C4-2B (cell line): ENCODE measurements at regions not wholly inside any gene's neighbourhood (a gene's known extent, or its start where the extent isn't known, plus 50 kb on each side); places are given as distances from the start of the nearest gene placed in this dataset.

ENCODE experiments used
- H3K27ac ChIP-seq: fragments of 450-650 bp; 2 replicates; pipeline ENCODE4 v1.5.1; 2017
- ZFX ChIP-seq: fragments of 450-650 bp; IDR thresholded peaks from 2 replicates; pipeline ENCODE4 v1.6.1; 2017
- TF ChIP-seq, protein P1 (sequence below): fragments of 450-650 bp; conservative IDR thresholded peaks from 2 replicates; pipeline ENCODE4 v1.5.1; 2017; ENCODE audit warnings: mild to moderate bottlenecking

- H3K27ac ChIP-seq, result no peak overlapping the region
- no peak for TF ChIP-seq ZFX
- TF ChIP-seq, protein P1, sequence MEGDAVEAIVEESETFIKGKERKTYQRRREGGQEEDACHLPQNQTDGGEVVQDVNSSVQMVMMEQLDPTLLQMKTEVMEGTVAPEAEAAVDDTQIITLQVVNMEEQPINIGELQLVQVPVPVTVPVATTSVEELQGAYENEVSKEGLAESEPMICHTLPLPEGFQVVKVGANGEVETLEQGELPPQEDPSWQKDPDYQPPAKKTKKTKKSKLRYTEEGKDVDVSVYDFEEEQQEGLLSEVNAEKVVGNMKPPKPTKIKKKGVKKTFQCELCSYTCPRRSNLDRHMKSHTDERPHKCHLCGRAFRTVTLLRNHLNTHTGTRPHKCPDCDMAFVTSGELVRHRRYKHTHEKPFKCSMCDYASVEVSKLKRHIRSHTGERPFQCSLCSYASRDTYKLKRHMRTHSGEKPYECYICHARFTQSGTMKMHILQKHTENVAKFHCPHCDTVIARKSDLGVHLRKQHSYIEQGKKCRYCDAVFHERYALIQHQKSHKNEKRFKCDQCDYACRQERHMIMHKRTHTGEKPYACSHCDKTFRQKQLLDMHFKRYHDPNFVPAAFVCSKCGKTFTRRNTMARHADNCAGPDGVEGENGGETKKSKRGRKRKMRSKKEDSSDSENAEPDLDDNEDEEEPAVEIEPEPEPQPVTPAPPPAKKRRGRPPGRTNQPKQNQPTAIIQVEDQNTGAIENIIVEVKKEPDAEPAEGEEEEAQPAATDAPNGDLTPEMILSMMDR, result no peak
These were observed 294.2 kb upstream of the RSPO3 start for GRCh38 chr6:126824226-126824625.

DNA sequence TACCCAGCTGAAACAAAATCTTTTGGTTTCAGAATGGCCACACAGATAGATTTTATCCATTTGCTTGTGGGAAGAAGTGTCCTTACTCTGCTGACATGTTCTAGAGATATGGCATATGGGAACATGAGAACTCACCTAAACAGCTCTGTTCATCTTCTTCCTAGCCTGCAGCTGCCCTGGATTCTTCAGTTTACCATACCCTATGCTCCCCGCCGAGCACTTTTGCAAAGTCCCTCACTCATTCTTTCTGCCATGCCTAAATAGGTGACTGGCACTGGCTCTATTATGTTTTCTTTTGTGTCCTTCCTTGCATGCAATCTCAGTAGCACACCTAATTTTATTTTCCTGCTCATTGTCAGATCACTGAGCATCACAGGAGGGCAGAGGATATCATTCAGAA lies 293.7 kb upstream of the RSPO3 start:
- H3K27ac ChIP-seq, result no peak overlapping the region
- no peak for TF ChIP-seq ZFX
- TF ChIP-seq, protein P1, result no peak

- no peak overlapping the region for H3K27ac ChIP-seq
- no peak for TF ChIP-seq ZFX
- TF ChIP-seq, protein P1, result no peak
These were observed 292.2 kb upstream of the RSPO3 start for GRCh38 chr6:126826166-126826714.

DNA sequence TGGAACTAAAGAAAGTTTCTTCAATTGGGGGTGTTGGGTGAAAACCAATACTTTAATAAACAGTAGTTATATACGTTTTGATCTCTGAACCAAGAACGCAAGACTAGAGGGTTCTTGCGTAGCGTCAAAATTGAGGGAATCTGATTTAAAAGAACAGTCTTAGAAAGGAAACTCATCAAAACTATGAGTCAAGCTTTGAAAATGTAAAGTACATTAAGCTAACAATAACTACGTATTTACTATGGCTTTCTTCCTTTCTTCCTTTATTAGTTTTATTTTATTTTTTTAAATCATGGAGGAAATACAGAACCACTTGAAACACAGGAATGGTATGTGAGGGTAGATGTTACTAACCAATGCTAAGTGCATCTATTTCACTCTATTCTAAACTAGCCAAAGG lies 287.0 kb upstream of the RSPO3 start:
- no peak overlapping the region for H3K27ac ChIP-seq
- TF ChIP-seq ZFX, result no peak
- TF ChIP-seq, protein P1, result no peak

GRCh38 chr6:126842769-126843168 lies 275.7 kb upstream of the RSPO3 start:
- no peak overlapping the region for H3K27ac ChIP-seq
- no peak for TF ChIP-seq ZFX
- TF ChIP-seq, protein P1, result no peak

DNA sequence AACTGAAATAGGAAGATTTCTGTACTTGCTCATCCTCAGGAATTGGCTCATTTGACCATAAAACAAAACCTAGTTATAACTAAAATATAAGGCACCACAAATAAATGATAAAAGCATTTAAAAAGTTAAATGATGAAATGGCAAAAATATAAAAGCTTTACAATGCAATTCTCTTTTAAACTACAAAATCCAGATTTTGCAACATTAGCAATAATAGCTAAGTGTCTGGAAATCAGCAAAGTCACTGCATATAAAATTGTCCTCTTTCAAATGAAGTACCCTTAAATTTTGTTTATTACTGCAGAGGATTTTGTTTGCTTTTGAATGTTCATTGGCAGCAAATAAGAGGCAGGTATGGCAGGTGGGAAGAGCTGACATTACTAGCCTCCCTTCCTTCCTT lies 270.4 kb upstream of the RSPO3 start:
- H3K27ac ChIP-seq, result no peak overlapping the region
- TF ChIP-seq, protein P1, result no peak
- no peak for TF ChIP-seq ZFX

DNA sequence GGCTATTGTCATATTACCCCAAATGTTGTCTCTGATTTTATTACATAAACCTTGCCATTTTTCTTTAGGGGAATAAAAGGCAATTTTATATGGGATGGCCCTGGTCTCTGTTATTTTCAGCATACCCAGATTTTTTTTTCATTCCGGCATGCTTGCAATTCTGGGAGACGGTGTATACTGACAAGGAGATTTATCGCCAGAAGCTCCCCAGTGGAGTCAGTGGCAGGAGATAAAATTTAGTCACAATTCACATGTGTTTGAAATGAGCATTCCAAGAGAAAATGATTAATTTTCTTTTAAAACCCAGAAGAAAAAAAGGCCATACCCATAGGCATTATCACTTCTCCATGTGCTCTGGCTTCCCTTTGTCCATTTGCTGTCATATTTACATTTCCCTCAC lies 250.8 kb upstream of the RSPO3 start:
- TF ChIP-seq, protein P1, result no peak
- no peak overlapping the region for H3K27ac ChIP-seq
